Thyroid gland (tissue), 4 donors: ENCODE measurements at regions not wholly inside any gene's neighbourhood (a gene's known extent, or its start where the extent isn't known, plus 50 kb on each side); places are given as distances from the start of the nearest gene placed in this dataset.

Experiments
- DNase-seq, 2 donors: peaks; one replicate each; pipeline ENCODE4 v3.0.0-alpha.2; 2019
- H3K27ac ChIP-seq, 3 donors: fragments of 200-600 bp; sonication (generic); 1 replicate in 2 of 3; 2 replicates in 1 of 3; pipeline ENCODE4 v1.5.1; 2016 to 2019; ENCODE audit warnings: mild to moderate bottlenecking in 1 of 3, moderate library complexity in 1 of 3
- H3K27me3 ChIP-seq: fragments of 200-600 bp; sonication (generic); one replicate; pipeline ENCODE4 v1.5.1; 2019
- H3K36me3 ChIP-seq, 2 donors: fragments of 200-600 bp; sonication (generic); one replicate each; pipeline ENCODE4 v1.5.1; 2016 to 2019
- H3K4me1 ChIP-seq, 2 donors: fragments of 200-600 bp; sonication (generic); one replicate each; pipeline ENCODE4 v1.5.1; 2017 to 2019
- H3K4me3 ChIP-seq, 3 donors: fragments of 200-600 bp; sonication (generic); replicated peaks in 1 of 3; 1 replicate in 2 of 3; 2 replicates in 1 of 3; pipeline ENCODE4 v1.5.1; 2016; ENCODE audit warnings: mild to moderate bottlenecking in 1 of 3
- H3K9me3 ChIP-seq: fragments of 200-600 bp; sonication (generic); one replicate; pipeline ENCODE4 v1.5.1; 2017
- POLR2A ChIP-seq, 2 donors: fragments of 450-650 bp; IDR thresholded peaks; one replicate each; pipeline ENCODE4 v1.6.1; 2017; ENCODE audit warnings: antibody characterized with exemption in 2 of 2, mild to moderate bottlenecking in 2 of 2, moderate library complexity in 1 of 2
- WGBS, 2 donors: methylation state at CpG; one replicate each; pipeline ENCODE4 v1.1.5; 2017; 5-methylcytosine and 5-hydroxymethylcytosine counted together
- intact Hi-C: fragments of 100-400 bp; cut with DNase I; formaldehyde crosslinking; loops from one replicate; pipeline ENCODE4 v1.15.1; 2023
- TF ChIP-seq, protein P1 (sequence below), 6 experiments: fragments of 200-600 bp in 3 of 6; fragments of 450-650 bp in 3 of 6; sonication (generic) in 3 of 6; IDR thresholded peaks; one replicate each; pipeline ENCODE4 v1.5.1; 2016 to 2019; ENCODE audit warnings: antibody characterized with exemption in 6 of 6, mild to moderate bottlenecking in 2 of 6, inconsistent platforms in 1 of 6, moderate library complexity in 1 of 6

DNA sequence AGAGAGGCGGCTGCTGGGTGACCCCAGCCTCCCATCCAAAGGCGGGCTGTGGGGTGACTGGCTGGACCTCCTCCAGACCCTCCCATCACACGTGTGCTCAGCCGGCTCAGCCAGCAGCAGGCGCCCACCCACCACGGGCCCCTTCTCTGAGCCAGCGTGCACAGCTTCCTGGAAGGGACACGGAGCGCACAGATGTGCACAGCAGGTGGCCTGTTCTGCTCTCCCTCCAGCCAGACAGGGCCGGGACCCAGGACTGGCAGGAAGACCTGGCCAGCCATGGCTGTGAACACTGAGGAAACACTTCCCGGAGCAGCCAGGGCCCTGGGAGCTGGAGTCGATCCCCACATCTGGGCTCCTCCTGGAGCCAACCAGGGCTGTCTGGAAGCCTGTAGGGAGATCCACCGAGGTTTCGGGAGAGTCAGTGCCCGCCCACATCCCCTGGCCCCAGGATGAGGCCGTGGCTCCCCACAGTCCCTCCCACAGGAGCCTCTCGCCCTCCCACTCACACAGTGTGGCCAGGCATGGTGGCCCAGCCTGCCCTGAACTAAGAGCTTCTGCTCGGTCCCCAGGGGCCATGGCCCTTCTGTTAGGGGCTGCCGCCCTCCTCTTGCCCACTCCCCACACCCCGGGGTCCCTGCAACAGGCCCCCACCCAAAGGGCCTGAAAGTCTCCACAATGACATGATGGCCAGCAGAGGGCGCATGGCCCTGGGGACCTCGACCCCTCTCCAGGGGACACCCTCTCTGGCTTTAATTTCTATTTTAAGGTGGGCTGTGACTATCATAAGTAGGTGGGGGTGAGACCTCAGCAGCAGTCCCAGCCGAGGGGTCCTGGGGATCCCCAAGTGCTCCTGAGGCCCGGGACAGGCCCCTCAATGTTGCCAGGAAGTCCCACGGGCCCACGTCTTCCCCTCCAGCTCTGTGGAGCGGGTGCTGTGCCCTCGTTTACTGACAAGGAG is 90.6 kb upstream of the FGF3 start:
- intact Hi-C loops = no loop called here
- no peaks in the 10 kb centered on the region for H3K27me3 ChIP-seq
- 35 to 50% methylated on average over 10 to 15 of the region's 28 CpGs for WGBS, 2 donors
- H3K27ac ChIP-seq = no peak overlapping the region
- no peak overlapping the region for H3K4me3 ChIP-seq
- no peaks in the 10 kb centered on the region for H3K9me3 ChIP-seq
- H3K4me1 ChIP-seq = peaks cover 0 to 6% of the 10 kb centered on the region in 2 donors
- TF ChIP-seq, protein P1, sequence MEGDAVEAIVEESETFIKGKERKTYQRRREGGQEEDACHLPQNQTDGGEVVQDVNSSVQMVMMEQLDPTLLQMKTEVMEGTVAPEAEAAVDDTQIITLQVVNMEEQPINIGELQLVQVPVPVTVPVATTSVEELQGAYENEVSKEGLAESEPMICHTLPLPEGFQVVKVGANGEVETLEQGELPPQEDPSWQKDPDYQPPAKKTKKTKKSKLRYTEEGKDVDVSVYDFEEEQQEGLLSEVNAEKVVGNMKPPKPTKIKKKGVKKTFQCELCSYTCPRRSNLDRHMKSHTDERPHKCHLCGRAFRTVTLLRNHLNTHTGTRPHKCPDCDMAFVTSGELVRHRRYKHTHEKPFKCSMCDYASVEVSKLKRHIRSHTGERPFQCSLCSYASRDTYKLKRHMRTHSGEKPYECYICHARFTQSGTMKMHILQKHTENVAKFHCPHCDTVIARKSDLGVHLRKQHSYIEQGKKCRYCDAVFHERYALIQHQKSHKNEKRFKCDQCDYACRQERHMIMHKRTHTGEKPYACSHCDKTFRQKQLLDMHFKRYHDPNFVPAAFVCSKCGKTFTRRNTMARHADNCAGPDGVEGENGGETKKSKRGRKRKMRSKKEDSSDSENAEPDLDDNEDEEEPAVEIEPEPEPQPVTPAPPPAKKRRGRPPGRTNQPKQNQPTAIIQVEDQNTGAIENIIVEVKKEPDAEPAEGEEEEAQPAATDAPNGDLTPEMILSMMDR (IDR thresholded peaks at IDR 0.05) = peak in 3 of 6 experiments; percentile 23 to 54 (median 29)
- no peak for TF ChIP-seq POLR2A (IDR thresholded peaks at IDR 0.05)
- no peak for DNase-seq
- no peaks in the 10 kb centered on the region for H3K36me3 ChIP-seq

DNA sequence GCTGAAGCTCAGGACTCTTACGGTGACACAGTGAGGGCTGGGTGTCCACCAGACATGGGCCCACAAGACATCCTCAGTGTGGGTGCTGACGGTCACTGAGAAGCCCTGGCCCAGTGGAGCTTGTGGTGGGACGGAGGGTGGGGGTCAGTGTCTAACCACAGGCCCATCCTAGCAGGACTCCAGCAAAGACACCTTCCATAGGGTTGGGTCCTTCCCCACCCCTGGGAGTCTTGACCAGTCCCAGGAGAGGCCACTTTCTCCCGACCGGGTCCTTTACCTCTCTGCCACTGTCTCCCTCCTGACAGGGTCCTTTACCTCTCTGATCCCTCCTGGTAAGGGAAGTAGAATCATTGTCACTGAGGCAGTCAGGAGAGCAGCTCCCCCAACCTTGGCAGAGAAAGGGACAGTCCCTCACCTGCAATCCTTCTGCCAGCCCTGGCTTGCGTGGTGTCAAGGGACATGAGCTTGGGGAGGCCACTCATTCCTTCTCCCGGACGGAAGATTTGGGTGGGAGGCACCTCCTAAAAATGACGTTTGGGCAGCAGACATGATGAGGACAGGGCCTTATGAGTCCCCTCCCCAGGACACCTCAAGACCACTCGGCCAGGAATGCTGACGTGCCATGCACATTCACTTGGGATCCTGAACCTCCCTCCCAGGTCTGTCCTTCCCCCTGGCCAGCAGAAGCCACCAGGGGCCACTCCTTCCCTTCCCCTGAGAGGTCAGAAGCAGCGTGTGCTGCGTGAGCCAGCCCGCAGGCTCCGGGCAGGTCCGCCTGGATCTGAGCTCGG is 91.5 kb upstream of the FGF3 start:
- H3K27me3 ChIP-seq = no peaks in the 10 kb centered on the region

DNA sequence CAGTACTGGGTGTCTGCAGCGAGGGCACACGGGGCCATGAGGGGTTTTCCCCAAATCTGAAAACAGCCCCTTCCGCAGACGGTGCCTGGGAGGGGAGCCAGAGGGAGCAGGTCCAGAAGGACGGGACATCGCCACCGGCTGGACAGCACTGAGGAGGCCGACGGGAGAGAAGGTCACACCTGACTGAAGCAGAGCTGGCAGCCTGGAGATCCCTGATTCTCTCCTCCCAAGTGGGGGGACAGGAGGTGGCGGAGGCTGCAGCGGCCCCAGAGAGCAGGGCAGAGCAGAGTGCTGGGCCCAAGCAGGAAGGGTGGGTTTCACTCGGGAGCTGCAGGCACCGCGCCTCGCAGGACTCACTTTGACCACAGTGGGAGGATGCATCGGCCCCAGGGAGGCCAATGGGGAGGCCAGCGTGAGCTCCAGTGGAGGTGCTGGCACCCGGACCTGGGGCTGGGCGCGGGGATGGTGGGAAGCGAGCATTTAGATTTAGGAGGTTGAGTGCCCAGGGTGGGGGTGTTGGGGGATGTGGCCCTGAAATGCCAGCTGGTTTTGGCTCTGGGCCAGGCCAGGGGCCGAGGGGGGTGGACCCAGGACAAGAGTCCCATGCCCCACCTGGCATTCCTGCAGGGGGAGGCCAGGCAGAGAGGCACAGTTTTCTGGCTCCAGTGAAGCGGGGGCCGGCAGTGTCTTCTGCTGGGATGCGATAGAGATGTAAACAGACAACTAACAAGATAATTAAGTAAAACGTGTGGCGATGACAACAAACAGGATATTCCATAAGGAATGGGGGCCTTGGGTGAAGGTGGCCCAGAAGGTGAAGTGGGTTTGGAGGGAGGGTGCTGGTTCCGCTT is 92.3 kb upstream of the FGF3 start:
- DNase-seq = peak; percentile 56 to 69
- Histone ChIP-seq H3K27ac (no peak overlapping the region), H3K27me3 (no peaks in the 10 kb centered on the region), H3K9me3 (no peaks in the 10 kb centered on the region), H3K4me3 (no peak overlapping the region), H3K36me3 (no peaks in the 10 kb centered on the region), H3K4me1 (peaks cover 0 to 17% of the 10 kb centered on the region in 2 donors)
- WGBS, 2 donors = 56 to 65% methylated on average over 12 to 27 of the region's 28 CpGs
- TF ChIP-seq, protein P1 (IDR thresholded peaks at IDR 0.05) = peak in 1 of 6 experiments; percentile 17
- no peak for TF ChIP-seq POLR2A (IDR thresholded peaks at IDR 0.05)
- intact Hi-C loops = no loop called here

More for the DNA sequence above, 91.5 kb upstream of the FGF3 start:
- Histone ChIP-seq H3K27ac (no peak overlapping the region), H3K9me3 (no peaks in the 10 kb centered on the region), H3K4me3 (no peak overlapping the region), H3K4me1 (peaks cover 0 to 13% of the 10 kb centered on the region in 2 donors), H3K36me3 (no peaks in the 10 kb centered on the region)
- no peak for DNase-seq
- no peak for TF ChIP-seq POLR2A (IDR thresholded peaks at IDR 0.05)
- TF ChIP-seq, protein P1 (IDR thresholded peaks at IDR 0.05) = no peak
- intact Hi-C loops = no loop called here
- WGBS, 2 donors = 70 to 89% methylated on average over 9 to 16 of the region's 17 CpGs

DNA sequence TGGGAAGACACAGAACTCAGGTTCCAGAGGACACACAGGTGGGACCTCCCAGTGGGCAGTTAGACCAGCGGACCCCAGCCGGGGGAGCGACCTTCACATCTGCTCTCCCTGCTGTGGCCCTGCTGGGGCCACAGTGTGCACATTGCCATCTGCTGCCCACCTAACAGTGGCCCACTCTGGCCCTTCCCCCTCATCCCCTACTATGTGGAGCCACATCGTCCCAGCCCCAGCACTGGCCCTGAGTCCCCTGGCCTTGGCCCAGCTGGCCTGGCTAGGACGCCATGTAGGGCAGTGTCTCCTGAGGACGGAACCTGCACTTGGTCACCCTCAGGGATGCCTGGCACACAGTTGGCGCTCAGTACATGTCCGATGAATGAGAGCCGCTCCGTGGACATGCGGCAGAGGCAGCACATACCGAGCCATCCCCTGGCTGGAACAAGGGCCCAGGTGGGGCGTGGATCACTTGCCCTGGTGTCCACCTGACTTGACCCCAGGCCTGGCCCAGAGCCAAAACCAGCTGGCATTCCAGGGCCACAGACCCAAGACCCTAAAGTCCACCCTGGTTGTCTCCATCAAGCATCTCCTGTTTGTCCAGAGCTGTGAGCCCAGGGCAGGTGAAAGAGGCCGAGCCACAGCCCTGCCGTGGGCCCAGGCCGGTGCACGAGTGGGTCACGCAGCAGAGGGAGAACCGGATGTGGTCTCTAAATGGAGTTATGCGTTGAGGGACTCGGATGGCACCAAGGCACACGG is 93.1 kb upstream of the FGF3 start:
- H3K4me3 ChIP-seq = no peak overlapping the region
- TF ChIP-seq POLR2A (IDR thresholded peaks at IDR 0.05) = no peak
- TF ChIP-seq, protein P1 (IDR thresholded peaks at IDR 0.05) = no peak
- no peaks in the 10 kb centered on the region for H3K36me3 ChIP-seq
- H3K4me1 ChIP-seq = peaks cover 0 to 17% of the 10 kb centered on the region in 2 donors
- intact Hi-C loops = no loop called here
- H3K9me3 ChIP-seq = no peaks in the 10 kb centered on the region
- no peak overlapping the region for H3K27ac ChIP-seq
- WGBS, 2 donors = 83 to 90% methylated on average over 14 to 21 of the region's 22 CpGs
- DNase-seq = no peak
- H3K27me3 ChIP-seq = no peaks in the 10 kb centered on the region
